GM19324 (cell line): ENCODE measurements at regions not wholly inside any gene's neighbourhood (a gene's known extent, or its start where the extent isn't known, plus 50 kb on each side); places are given as distances from the start of the nearest gene placed in this dataset.
"Not testable (repeated sequence)": the region's sequence is repeated elsewhere in the genome, so short reads cannot be mapped to it uniquely, and the experiment has no call there.

ENCODE experiments used
- ATAC-seq: cut with Tn5 transposase; IDR thresholded peaks from one replicate; pipeline ENCODE4 v1.9.1; 2021; ENCODE audit warnings: mild to moderate bottlenecking, moderate library complexity; ENCODE audit not compliant: unreplicated experiment, low FRiP score

- ATAC-seq: no peak
Observed at GRCh38 chr2:208673631-208674030, 267.0 kb downstream of the PTH2R start.

GRCh38 chr2:208674919-208675318, 268.3 kb downstream of the PTH2R start:
- no peak for ATAC-seq

GRCh38 chr2:208685929-208686328, 279.3 kb downstream of the PTH2R start:
- not testable (repeated sequence) for ATAC-seq

GRCh38 chr2:208686665-208687064, 280.1 kb downstream of the PTH2R start:
- no peak for ATAC-seq

- ATAC-seq: not testable (repeated sequence)
Observed at GRCh38 chr2:208687720-208688119, 281.1 kb downstream of the PTH2R start.

- ATAC-seq: no peak
Observed at GRCh38 chr2:208698114-208698513, 291.5 kb downstream of the PTH2R start.

- ATAC-seq: no peak
Observed at GRCh38 chr2:208708486-208708885, 301.9 kb downstream of the PTH2R start.

GRCh38 chr2:208711598-208711997, 305.0 kb downstream of the PTH2R start:
- ATAC-seq: no peak

GRCh38 chr2:208713066-208713745, 306.6 kb downstream of the PTH2R start:
- no peak for ATAC-seq

GRCh38 chr2:208718828-208719227, 312.2 kb downstream of the PTH2R start:
- ATAC-seq: no peak

- ATAC-seq: no peak
Observed at GRCh38 chr2:208722731-208723130, 316.1 kb downstream of the PTH2R start.

- no peak for ATAC-seq
Observed at GRCh38 chr2:208725280-208725679, 318.7 kb downstream of the PTH2R start.

GRCh38 chr2:208726242-208726641, 319.6 kb downstream of the PTH2R start:
- no peak for ATAC-seq

GRCh38 chr2:208751663-208752415, 345.2 kb downstream of the PTH2R start:
- not testable (repeated sequence) for ATAC-seq

- no peak for ATAC-seq
Observed at GRCh38 chr2:208757364-208757763, 350.8 kb downstream of the PTH2R start.

GRCh38 chr2:208773074-208773473, 366.5 kb downstream of the PTH2R start:
- not testable (repeated sequence) for ATAC-seq

GRCh38 chr2:208781166-208781565, 374.6 kb downstream of the PTH2R start:
- ATAC-seq: no peak

GRCh38 chr2:208782097-208782496, 375.5 kb downstream of the PTH2R start:
- ATAC-seq: no peak

GRCh38 chr2:208783184-208783583, 376.6 kb downstream of the PTH2R start:
- ATAC-seq: no peak

GRCh38 chr2:208784774-208785173, 378.2 kb downstream of the PTH2R start:
- ATAC-seq: not testable (repeated sequence)

- no peak for ATAC-seq
Observed at GRCh38 chr2:208791257-208791656, 384.7 kb downstream of the PTH2R start.

GRCh38 chr2:208792766-208793165, 386.2 kb downstream of the PTH2R start:
- ATAC-seq: no peak
